ENCODE measurements at regions not wholly inside any gene's neighbourhood (a gene's known extent, or its start where the extent isn't known, plus 50 kb on each side); places are given as distances from the start of the nearest gene placed in this dataset.

GRCh38 chr5:103340132-103340531 is 81.6 kb downstream of the MACIR start:
- no peaks in the 10 kb centered on the region for H3K27me3 ChIP-seq (ENCODE audit: control insufficient read depth, insufficient read depth, low read length)
- no peaks in the 10 kb centered on the region for H3K4me1 ChIP-seq (ENCODE audit: control insufficient read depth, insufficient read depth, low read length)

GRCh38 chr5:103336941-103337340 is 78.4 kb downstream of the MACIR start:
- no peak overlapping the region for H3K27ac ChIP-seq (ENCODE audit: low read depth, low read length)
- no peak overlapping the region for H3K9ac ChIP-seq (ENCODE audit: low read length)
- no peaks in the 10 kb centered on the region for H3K27me3 ChIP-seq (ENCODE audit: control insufficient read depth, insufficient read depth, low read length)
- no peak overlapping the region for H3K4me3 ChIP-seq (ENCODE audit: low read depth, low read length)
- no peaks in the 10 kb centered on the region for H3K4me1 ChIP-seq (ENCODE audit: control insufficient read depth, insufficient read depth, low read length)
- H3K9me3 ChIP-seq (ENCODE audit: control insufficient read depth, insufficient read depth, low read depth, low read length): peaks cover 4% of the 10 kb centered on the region; the same call in 1 of the 2 replicates
- no peaks in the 10 kb centered on the region for H3K36me3 ChIP-seq (ENCODE audit: control insufficient read depth, insufficient read depth, low read length)

More at GRCh38 chr5:103340132-103340531, 81.6 kb downstream of the MACIR start:
- Histone ChIP-seq H3K36me3 (ENCODE audit: control insufficient read depth, insufficient read depth, low read length) (no peaks in the 10 kb centered on the region), H3K4me3 (ENCODE audit: low read depth, low read length) (no peak overlapping the region), H3K9ac (ENCODE audit: low read length) (no peak overlapping the region), H3K27ac (ENCODE audit: low read depth, low read length) (no peak overlapping the region), H3K9me3 (ENCODE audit: control insufficient read depth, insufficient read depth, low read depth, low read length) (peaks cover 8% of the 10 kb centered on the region; the same call in 1 of the 2 replicates)

- H3K9ac ChIP-seq (ENCODE audit: low read length): no peak overlapping the region
- H3K27me3 ChIP-seq (ENCODE audit: control insufficient read depth, insufficient read depth, low read length): no peaks in the 10 kb centered on the region
- no peaks in the 10 kb centered on the region for H3K36me3 ChIP-seq (ENCODE audit: control insufficient read depth, insufficient read depth, low read length)
- no peaks in the 10 kb centered on the region for H3K9me3 ChIP-seq (ENCODE audit: control insufficient read depth, insufficient read depth, low read depth, low read length)
- no peak overlapping the region for H3K4me3 ChIP-seq (ENCODE audit: low read depth, low read length)
- no peak overlapping the region for H3K27ac ChIP-seq (ENCODE audit: low read depth, low read length)
- H3K4me1 ChIP-seq (ENCODE audit: control insufficient read depth, insufficient read depth, low read length): no peaks in the 10 kb centered on the region
Measured at GRCh38 chr5:103333376-103333775, 74.8 kb downstream of the MACIR start.

GRCh38 chr5:103330875-103331274 is 72.3 kb downstream of the MACIR start:
- H3K9me3 ChIP-seq (ENCODE audit: control insufficient read depth, insufficient read depth, low read depth, low read length): no peaks in the 10 kb centered on the region
- H3K4me1 ChIP-seq (ENCODE audit: control insufficient read depth, insufficient read depth, low read length): no peaks in the 10 kb centered on the region
- H3K27ac ChIP-seq (ENCODE audit: low read depth, low read length): no peak overlapping the region
- no peaks in the 10 kb centered on the region for H3K36me3 ChIP-seq (ENCODE audit: control insufficient read depth, insufficient read depth, low read length)
- H3K9ac ChIP-seq (ENCODE audit: low read length): no peak overlapping the region
- no peaks in the 10 kb centered on the region for H3K27me3 ChIP-seq (ENCODE audit: control insufficient read depth, insufficient read depth, low read length)
- no peak overlapping the region for H3K4me3 ChIP-seq (ENCODE audit: low read depth, low read length)

Data from HUES6 (cell line).